GM18505 (cell line): ENCODE measurements at regions not wholly inside any gene's neighbourhood (a gene's known extent, or its start where the extent isn't known, plus 50 kb on each side); places are given as distances from the start of the nearest gene placed in this dataset.

ENCODE experiments used
- ATAC-seq: cut with Tn5 transposase; IDR thresholded peaks from one replicate; pipeline ENCODE4 v1.9.1; 2021; ENCODE audit not compliant: unreplicated experiment
- POLR2A ChIP-seq: IDR thresholded peaks from 4 replicates; pipeline ENCODE4 v1.6.1; 2011; ENCODE audit warnings: borderline replicate concordance; ENCODE audit not compliant: insufficient read depth, insufficient read length; ENCODE audit errors: extremely low read depth

GRCh38 chr2:118565786-118566540 is 281.5 kb downstream of the EN1 start:
- TF ChIP-seq POLR2A = no peak
- ATAC-seq = no peak

DNA sequence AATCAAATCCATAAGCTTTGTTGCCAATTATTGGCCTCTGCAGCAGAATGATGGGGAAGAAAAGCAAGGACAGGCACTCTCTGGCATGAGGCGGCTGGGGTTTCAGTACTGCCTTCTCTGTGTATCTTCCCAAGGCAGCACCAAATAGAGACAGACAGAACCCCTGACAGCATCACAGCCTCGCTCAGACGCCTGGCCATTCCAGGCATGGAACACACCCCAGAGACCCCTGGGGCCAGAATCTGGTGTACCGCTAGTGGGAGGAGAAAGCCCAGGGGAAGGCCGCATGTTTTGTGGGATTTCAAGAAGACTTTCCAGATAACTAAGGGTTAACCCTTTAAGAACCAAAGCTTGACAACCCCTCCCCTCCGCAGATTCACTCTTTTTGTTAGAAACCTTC is 282.1 kb downstream of the EN1 start:
- no peak for ATAC-seq
- TF ChIP-seq POLR2A = no peak

DNA sequence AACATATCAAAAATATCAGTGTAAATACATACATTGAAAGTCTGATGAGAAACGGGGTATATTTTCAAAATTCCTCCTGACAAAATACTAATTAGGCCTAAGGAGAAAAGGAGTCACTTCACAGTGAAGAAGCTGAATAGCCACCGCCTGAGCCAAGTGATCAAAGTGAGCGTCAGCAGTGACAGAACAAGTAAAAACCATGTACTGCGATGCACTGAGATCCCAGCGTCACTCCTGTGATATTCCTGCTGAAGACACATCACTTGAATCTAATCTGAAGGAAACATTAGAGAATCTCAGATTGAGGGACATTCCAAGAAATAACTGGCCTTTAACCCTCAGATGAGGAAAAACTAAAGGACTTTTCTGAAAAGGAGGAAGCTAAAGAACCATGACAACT is 285.3 kb downstream of the EN1 start:
- no peak for ATAC-seq
- TF ChIP-seq POLR2A = no peak

GRCh38 chr2:118558846-118559245 is 288.6 kb downstream of the EN1 start:
- ATAC-seq = no peak
- no peak for TF ChIP-seq POLR2A

DNA sequence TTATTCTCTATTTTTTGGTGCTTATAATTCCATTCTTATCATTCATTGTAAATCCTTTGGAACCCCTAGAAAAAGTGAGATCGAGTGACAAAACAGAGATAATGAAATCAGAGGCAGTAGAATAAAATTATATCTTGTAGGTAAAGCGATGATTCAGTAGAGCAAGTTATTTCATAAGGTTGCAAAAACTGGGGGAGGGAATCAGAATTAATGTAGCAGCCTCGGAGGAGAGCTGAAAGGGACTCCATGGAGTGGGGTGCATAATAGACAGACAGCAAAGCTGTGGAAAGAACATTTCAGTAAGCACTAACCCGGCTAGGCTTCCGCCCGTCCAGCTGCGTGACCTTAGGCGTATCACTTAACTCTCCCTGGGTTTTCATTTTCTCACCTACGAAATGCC is 289.7 kb downstream of the EN1 start:
- ATAC-seq = no peak
- TF ChIP-seq POLR2A = no peak

DNA sequence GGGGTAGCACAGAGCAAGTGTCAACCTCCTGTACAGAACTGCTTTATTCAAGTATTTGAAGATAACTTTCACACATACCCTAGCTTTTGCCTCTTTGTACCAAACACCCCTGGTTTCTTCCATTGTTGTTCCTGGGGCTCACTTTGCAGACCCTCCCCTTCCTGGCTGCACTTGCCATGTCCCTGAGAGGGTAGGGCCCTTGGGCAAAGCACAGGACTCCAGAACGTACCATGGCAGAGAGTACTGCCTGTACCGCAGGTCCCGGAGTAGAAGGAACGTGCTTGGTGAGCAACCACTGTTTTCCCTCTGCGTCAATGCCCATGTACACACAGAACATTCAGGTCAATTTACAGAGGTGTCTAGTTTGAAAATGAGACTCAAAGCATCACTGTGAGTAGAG is 290.4 kb downstream of the EN1 start:
- no peak for ATAC-seq
- no peak for TF ChIP-seq POLR2A

- no peak for TF ChIP-seq POLR2A
- ATAC-seq = no peak
Observed at GRCh38 chr2:118554616-118555015, 292.8 kb downstream of the EN1 start.

- no peak for TF ChIP-seq POLR2A
- no peak for ATAC-seq
Observed at GRCh38 chr2:118549503-118549902, 297.9 kb downstream of the EN1 start.

- no peak for TF ChIP-seq POLR2A
- ATAC-seq = no peak
Observed at GRCh38 chr2:118548880-118549488, 298.5 kb downstream of the EN1 start.

DNA sequence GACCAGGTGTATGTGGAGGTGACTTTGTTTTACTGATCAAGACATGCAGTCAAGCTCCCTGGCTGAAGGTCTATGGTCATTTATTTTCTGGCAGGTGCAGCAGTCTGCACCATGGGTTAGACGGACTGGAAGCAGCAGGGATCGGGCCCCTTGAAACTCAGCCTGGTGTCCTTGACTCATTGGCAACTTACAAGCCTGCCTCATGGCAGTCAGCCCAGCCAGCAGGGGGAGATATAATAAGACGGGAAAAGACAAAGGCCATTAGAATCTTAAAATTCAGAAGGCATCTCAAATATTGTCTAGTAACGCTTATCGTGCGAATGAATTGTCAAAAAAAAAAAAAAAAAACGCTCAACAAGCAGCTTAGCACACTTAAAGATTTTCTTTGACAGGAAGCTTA is 308.2 kb downstream of the EN1 start:
- ATAC-seq = no peak
- no peak for TF ChIP-seq POLR2A

DNA sequence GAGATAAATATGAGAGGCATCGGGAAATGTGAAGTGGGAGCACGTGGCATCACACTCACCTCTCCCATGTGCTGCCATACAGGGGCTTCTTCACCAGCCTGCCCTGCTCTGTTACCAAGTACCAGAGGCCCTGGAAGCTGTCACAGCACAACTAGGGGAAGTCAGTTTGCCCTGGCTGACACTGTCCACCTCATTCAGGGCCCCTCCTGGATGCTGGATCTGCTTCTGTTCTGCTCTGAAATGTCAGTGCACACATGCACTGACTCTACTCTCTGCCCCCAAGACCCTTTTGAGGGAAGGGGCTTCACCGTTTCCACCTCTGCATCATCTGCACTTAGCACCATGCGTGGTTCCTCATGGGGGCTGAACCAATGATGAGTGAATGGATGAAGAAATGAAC is 311.1 kb downstream of the EN1 start:
- no peak for TF ChIP-seq POLR2A
- ATAC-seq = no peak

DNA sequence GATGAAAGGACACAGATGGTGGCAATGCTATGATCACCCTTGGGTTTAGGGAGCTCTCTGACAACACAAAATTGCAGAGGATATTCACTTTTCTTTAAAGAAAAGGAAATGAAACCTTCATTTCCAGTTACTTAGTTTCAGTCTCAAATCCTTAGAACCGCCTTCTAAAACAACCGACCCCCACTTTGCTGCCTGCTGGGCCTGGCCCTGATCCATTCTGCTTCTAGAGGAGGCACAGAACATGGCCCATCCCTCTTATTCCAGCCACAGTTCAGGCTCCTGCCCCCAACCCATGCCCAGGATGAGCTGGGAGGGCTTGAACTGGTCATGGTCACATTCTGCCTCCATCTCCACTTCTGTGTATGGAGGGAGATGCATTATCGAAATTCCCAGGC is 311.6 kb downstream of the EN1 start:
- TF ChIP-seq POLR2A = no peak
- ATAC-seq = no peak

GRCh38 chr2:118535171-118535817 is 312.2 kb downstream of the EN1 start:
- TF ChIP-seq POLR2A = no peak

DNA sequence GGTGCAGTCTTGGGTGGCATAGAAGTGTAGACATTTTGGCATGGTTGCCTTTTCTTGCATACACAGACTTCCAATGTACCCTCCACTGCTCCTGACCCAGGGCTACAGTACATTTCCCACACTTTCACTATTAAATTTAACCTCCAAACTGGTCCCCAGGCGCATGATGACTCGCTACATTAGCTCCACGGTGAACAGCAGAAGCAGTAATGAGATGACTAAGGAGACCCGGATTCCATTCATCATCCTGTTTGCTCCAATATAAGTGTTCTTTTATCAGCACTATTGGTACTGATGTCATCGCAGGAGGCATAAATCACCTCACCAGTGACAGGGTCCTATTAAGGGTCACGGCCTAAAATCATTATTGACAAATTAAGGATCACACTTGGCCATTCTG is 316.5 kb downstream of the EN1 start:
- TF ChIP-seq POLR2A = no peak
- no peak for ATAC-seq

More at GRCh38 chr2:118535171-118535817, 312.2 kb downstream of the EN1 start:
- no peak for ATAC-seq
